Right renal pelvis (tissue), 4 donors: ENCODE measurements at regions not wholly inside any gene's neighbourhood (a gene's known extent, or its start where the extent isn't known, plus 50 kb on each side); places are given as distances from the start of the nearest gene placed in this dataset.
"Not testable (repeated sequence)": the region's sequence is repeated elsewhere in the genome, so short reads cannot be mapped to it uniquely, and the experiment has no call there.

Source experiments
- DNase-seq, 4 donors: peaks; one replicate each; pipeline ENCODE4 v3.0.0-alpha.2; 2013; ENCODE audit warnings: low read depth in 4 of 4, low spot score in 3 of 4, missing footprints in 1 of 4

- not testable (repeated sequence) for DNase-seq
These were observed 2290.5 kb downstream of the ARAP2 start for GRCh38 chr4:33953848-33954247.

GRCh38 chr4:33954759-33955158, 2289.6 kb downstream of the ARAP2 start:
- DNase-seq, result no peak

- no peak for DNase-seq
These were observed 2284.8 kb downstream of the ARAP2 start for GRCh38 chr4:33959519-33959918.

- no peak for DNase-seq
These were observed 2282.6 kb downstream of the ARAP2 start for GRCh38 chr4:33961761-33962160.

- no peak for DNase-seq
These were observed 2277.5 kb downstream of the ARAP2 start for GRCh38 chr4:33966808-33967207.

- no peak for DNase-seq
These were observed 2270.0 kb downstream of the ARAP2 start for GRCh38 chr4:33974270-33974669.

- DNase-seq, result no peak
These were observed 2268.3 kb downstream of the ARAP2 start for GRCh38 chr4:33975995-33976394.

GRCh38 chr4:33979781-33980180, 2264.5 kb downstream of the ARAP2 start:
- DNase-seq, result not testable (repeated sequence)

- DNase-seq, result no peak
These were observed 2264.0 kb downstream of the ARAP2 start for GRCh38 chr4:33980361-33980760.

- DNase-seq, result no peak
These were observed 2254.4 kb downstream of the ARAP2 start for GRCh38 chr4:33989820-33990443.

- no peak for DNase-seq
These were observed 2248.1 kb downstream of the ARAP2 start for GRCh38 chr4:33996075-33996718.

- DNase-seq, result no peak
These were observed 2246.0 kb downstream of the ARAP2 start for GRCh38 chr4:33998291-33998690.

GRCh38 chr4:34000356-34000755, 2244.0 kb downstream of the ARAP2 start:
- DNase-seq, result no peak

GRCh38 chr4:34006540-34006939, 2237.8 kb downstream of the ARAP2 start:
- not testable (repeated sequence) for DNase-seq

- DNase-seq, result no peak
These were observed 2234.4 kb downstream of the ARAP2 start for GRCh38 chr4:34009951-34010350.

GRCh38 chr4:34010751-34011519, 2233.4 kb downstream of the ARAP2 start:
- DNase-seq, result no peak

- DNase-seq, result no peak
These were observed 2209.1 kb downstream of the ARAP2 start for GRCh38 chr4:34035225-34035624.

- no peak for DNase-seq
These were observed 2207.0 kb downstream of the ARAP2 start for GRCh38 chr4:34037280-34037679.

GRCh38 chr4:34039766-34040165, 2204.5 kb downstream of the ARAP2 start:
- no peak for DNase-seq

GRCh38 chr4:34043131-34043530, 2201.2 kb downstream of the ARAP2 start:
- no peak for DNase-seq

GRCh38 chr4:34046580-34046979, 2197.7 kb downstream of the ARAP2 start:
- DNase-seq, result no peak

GRCh38 chr4:34047363-34047762, 2197.0 kb downstream of the ARAP2 start:
- DNase-seq, result no peak
